PC-3 (cell line): ENCODE measurements at regions not wholly inside any gene's neighbourhood (a gene's known extent, or its start where the extent isn't known, plus 50 kb on each side); places are given as distances from the start of the nearest gene placed in this dataset.

Experiments used
- ATAC-seq: fragments of 200-7000 bp; cut with Tn5 transposase; 2 replicates; pipeline ENCODE4 v1.9.1; 2020; ENCODE audit warnings: mild to moderate bottlenecking, moderate library complexity
- BruUV-seq: library from RNA; stranded (reverse); fragments of 400-500 nt; replicated peaks from 2 replicates; lab custom pipeline; 2021; lab: Mats Ljungman, UMichigan
- CTCF ChIA-PET: fragments of 300-600 bp; sonication (Branson Sonifier 250); formaldehyde crosslinking; loops from one replicate; lab custom pipeline; 2022; ENCODE audit warnings: antibody characterized with exemption; lab: Charles Lee
- POLR2A ChIA-PET: fragments of 300-600 bp; sonication (Branson Sonifier 250); formaldehyde crosslinking; loops from one replicate; lab custom pipeline; 2022; ENCODE audit warnings: antibody characterized with exemption; ENCODE audit not compliant: unreplicated experiment; lab: Charles Lee
- DNase-seq: peaks from one replicate; pipeline ENCODE4 v3.0.0-alpha.2; 2015
- H2AFZ ChIP-seq: fragments of 300-600 bp; sonication (generic); 2 replicates; pipeline ENCODE4 v1.6.0; 2016; ENCODE audit warnings: antibody characterized with exemption, low read length
- H3F3A ChIP-seq: fragments of 300-600 bp; sonication (generic); one replicate; pipeline ENCODE4 v1.6.0; 2017; ENCODE audit warnings: antibody characterized with exemption, low read length, control low read depth, mild to moderate bottlenecking; ENCODE audit not compliant: unreplicated experiment
- H3K27ac ChIP-seq: fragments of 300-600 bp; sonication (generic); 2 replicates; pipeline ENCODE4 v1.5.1; 2016; ENCODE audit warnings: mild to moderate bottlenecking, low read length
- H3K27me3 ChIP-seq: fragments of 300-600 bp; sonication (generic); 2 replicates; pipeline ENCODE4 v1.6.1; 2016; ENCODE audit warnings: low read length, mixed read lengths
- H3K36me3 ChIP-seq: fragments of 300-600 bp; sonication (generic); 2 replicates; pipeline ENCODE4 v1.6.1; 2016; ENCODE audit warnings: low read depth, mixed run types, low read length, mixed read lengths
- H3K4me1 ChIP-seq: fragments of 300-600 bp; sonication (generic); 2 replicates; pipeline ENCODE4 v1.5.1; 2016; ENCODE audit warnings: low read length; ENCODE audit not compliant: insufficient read depth
- H3K4me2 ChIP-seq: fragments of 300-600 bp; sonication (generic); 2 replicates; pipeline ENCODE4 v1.6.0; 2016; ENCODE audit warnings: low read length
- H3K4me3 ChIP-seq: fragments of 300-600 bp; sonication (generic); 2 replicates; pipeline ENCODE4 v1.5.1; 2016; ENCODE audit warnings: mild to moderate bottlenecking, low read length, mixed read lengths
- H3K79me2 ChIP-seq: fragments of 300-600 bp; sonication (generic); 2 replicates; pipeline ENCODE4 v1.6.1; 2017; ENCODE audit warnings: low read length, mixed read lengths
- H3K9ac ChIP-seq: fragments of 300-600 bp; sonication (generic); 2 replicates; pipeline ENCODE4 v1.6.0; 2016; ENCODE audit warnings: mild to moderate bottlenecking, low read length
- H3K9me2 ChIP-seq: fragments of 300-600 bp; sonication (generic); replicated peaks from 2 replicates; pipeline ENCODE4 v1.6.1; 2016; ENCODE audit warnings: mixed run types, low read length, mixed read lengths
- H3K9me3 ChIP-seq: fragments of 300-600 bp; sonication (generic); 2 replicates; pipeline ENCODE4 v1.6.1; 2016; ENCODE audit warnings: low read length, mixed read lengths
- H4K20me1 ChIP-seq: fragments of 300-600 bp; sonication (generic); 2 replicates; pipeline ENCODE4 v1.6.1; 2016; ENCODE audit warnings: low read length, mixed read lengths
- CTCF ChIP-seq: fragments of 300-600 bp; sonication (generic); conservative IDR thresholded peaks from 2 replicates; pipeline ENCODE4 v1.5.1; 2017; ENCODE audit warnings: antibody characterized with exemption, low read depth, mild to moderate bottlenecking, low read length
- EZH2 ChIP-seq: fragments of 300-600 bp; sonication (generic); IDR thresholded peaks from one replicate; pipeline ENCODE4 v1.6.1; 2017; ENCODE audit warnings: antibody characterized with exemption, mild to moderate bottlenecking, low read length; ENCODE audit not compliant: unreplicated experiment
- EZH2phosphoT487 ChIP-seq: fragments of 300-600 bp; sonication (generic); IDR thresholded peaks from 2 replicates; pipeline ENCODE4 v1.6.1; 2018; ENCODE audit warnings: mild to moderate bottlenecking, antibody characterized with exemption, low read length, borderline replicate concordance
- intact Hi-C: fragments of 100-400 bp; cut with micrococcal nuclease; formaldehyde crosslinking; loops from 2 replicates; pipeline ENCODE4 v1.9.0; 2023

- no peaks in the 10 kb centered on the region for H3K9me2 ChIP-seq
- H2AFZ ChIP-seq: no peak overlapping the region
- POLR2A ChIA-PET: no interaction called here
Observed at GRCh38 chr7:42347616-42348015, 110.6 kb upstream of the GLI3 start.

GRCh38 chr7:42345478-42346299 is 108.7 kb upstream of the GLI3 start:
- CTCF ChIA-PET: interaction anchor here (0.6 kb wide), 1 partner anchor 229 kb away, joined by 4 read pairs; no protein-coding TSS in a partner anchor
- DNase-seq (no peak), ATAC-seq (no peak)
- TF ChIP-seq CTCF (no peak), EZH2 (no peak), EZH2phosphoT487 (no peak)
- H3F3A ChIP-seq: no peaks in the 10 kb centered on the region
- POLR2A ChIA-PET: no interaction called here
- H3K9me3 ChIP-seq: no peaks in the 10 kb centered on the region
- H3K27ac ChIP-seq: no peak overlapping the region
- H3K4me2 ChIP-seq: no peak overlapping the region
- no peaks in the 10 kb centered on the region for H3K27me3 ChIP-seq
- no peak overlapping the region for H2AFZ ChIP-seq
- BruUV-seq: no TSS peak
- H3K36me3 ChIP-seq: no peaks in the 10 kb centered on the region
- H3K9me2 ChIP-seq: no peaks in the 10 kb centered on the region
- H4K20me1 ChIP-seq: no peaks in the 10 kb centered on the region
- H3K4me1 ChIP-seq: no peaks in the 10 kb centered on the region; the same call in 1 of the 2 replicates
- H3K9ac ChIP-seq: no peak overlapping the region
- H3K4me3 ChIP-seq: no peak overlapping the region
- intact Hi-C loops: no loop called here
- no peaks in the 10 kb centered on the region for H3K79me2 ChIP-seq

More at GRCh38 chr7:42347616-42348015, 110.6 kb upstream of the GLI3 start:
- CTCF ChIA-PET: interaction anchor here (0.7 kb wide), 1 partner anchor 225 kb away, joined by 4 read pairs; no protein-coding TSS in a partner anchor
- intact Hi-C loops: no loop called here
- no TSS peak for BruUV-seq
- ATAC-seq: no peak
- no peak for DNase-seq
- Histone ChIP-seq H4K20me1 (no peaks in the 10 kb centered on the region), H3F3A (no peaks in the 10 kb centered on the region), H3K79me2 (no peaks in the 10 kb centered on the region), H3K36me3 (no peaks in the 10 kb centered on the region), H3K4me3 (no peak overlapping the region), H3K9me3 (no peaks in the 10 kb centered on the region), H3K4me1 (peaks cover 5% of the 10 kb centered on the region; the same call in 1 of the 2 replicates), H3K27me3 (no peaks in the 10 kb centered on the region), H3K27ac (no peak overlapping the region), H3K4me2 (no peak overlapping the region), H3K9ac (no peak overlapping the region)
- no peak for TF ChIP-seq EZH2
- TF ChIP-seq EZH2phosphoT487: no peak
- TF ChIP-seq CTCF: no peak

- intact Hi-C loops: no loop called here
Observed at GRCh38 chr7:42344198-42344755, 107.3 kb upstream of the GLI3 start.

More at GRCh38 chr7:42344198-42344755, 107.3 kb upstream of the GLI3 start:
- no peaks in the 10 kb centered on the region for H3K27me3 ChIP-seq
- no peaks in the 10 kb centered on the region for H3K36me3 ChIP-seq
- ChIA-PET CTCF (no interaction called here), POLR2A (no interaction called here)
- no peaks in the 10 kb centered on the region for H3K9me2 ChIP-seq
- H2AFZ ChIP-seq: no peak overlapping the region
- H3K79me2 ChIP-seq: no peaks in the 10 kb centered on the region
- no TSS peak for BruUV-seq
- peaks cover 5% of the 10 kb centered on the region for H3K4me1 ChIP-seq
- H3K27ac ChIP-seq: no peak overlapping the region
- H4K20me1 ChIP-seq: no peaks in the 10 kb centered on the region
- no peak overlapping the region for H3K4me2 ChIP-seq
- H3K4me3 ChIP-seq: no peak overlapping the region
- no peaks in the 10 kb centered on the region for H3K9me3 ChIP-seq
- TF ChIP-seq EZH2 (no peak), CTCF (no peak), EZH2phosphoT487 (no peak)
- H3K9ac ChIP-seq: no peak overlapping the region
- no peaks in the 10 kb centered on the region for H3F3A ChIP-seq
- ATAC-seq: no peak
- no peak for DNase-seq
